ENCODE measurements at regions not wholly inside any gene's neighbourhood (a gene's known extent, or its start where the extent isn't known, plus 50 kb on each side); places are given as distances from the start of the nearest gene placed in this dataset.

- Histone ChIP-seq H3K4me1 (no peaks in the 10 kb centered on the region), H3K27me3 (no peaks in the 10 kb centered on the region), H3K36me3 (no peaks in the 10 kb centered on the region), H3K27ac (no peak overlapping the region), H3K4me3 (no peak overlapping the region), H3K9me3 (no peaks in the 10 kb centered on the region)
- DNase-seq: no peak
- in situ Hi-C loops (cut with MboI; ENCODE audit: low pct_ligation_motif_present in 1 of 4, low pct_unique_long_range_greater_than_20kb in 1 of 4, low sequenced_read_pairs in 3 of 4) (no loop called here), intact Hi-C loops (cut with DNase I; ENCODE audit: low total_unique reads) (no loop called here)
- TF ChIP-seq, protein P1, sequence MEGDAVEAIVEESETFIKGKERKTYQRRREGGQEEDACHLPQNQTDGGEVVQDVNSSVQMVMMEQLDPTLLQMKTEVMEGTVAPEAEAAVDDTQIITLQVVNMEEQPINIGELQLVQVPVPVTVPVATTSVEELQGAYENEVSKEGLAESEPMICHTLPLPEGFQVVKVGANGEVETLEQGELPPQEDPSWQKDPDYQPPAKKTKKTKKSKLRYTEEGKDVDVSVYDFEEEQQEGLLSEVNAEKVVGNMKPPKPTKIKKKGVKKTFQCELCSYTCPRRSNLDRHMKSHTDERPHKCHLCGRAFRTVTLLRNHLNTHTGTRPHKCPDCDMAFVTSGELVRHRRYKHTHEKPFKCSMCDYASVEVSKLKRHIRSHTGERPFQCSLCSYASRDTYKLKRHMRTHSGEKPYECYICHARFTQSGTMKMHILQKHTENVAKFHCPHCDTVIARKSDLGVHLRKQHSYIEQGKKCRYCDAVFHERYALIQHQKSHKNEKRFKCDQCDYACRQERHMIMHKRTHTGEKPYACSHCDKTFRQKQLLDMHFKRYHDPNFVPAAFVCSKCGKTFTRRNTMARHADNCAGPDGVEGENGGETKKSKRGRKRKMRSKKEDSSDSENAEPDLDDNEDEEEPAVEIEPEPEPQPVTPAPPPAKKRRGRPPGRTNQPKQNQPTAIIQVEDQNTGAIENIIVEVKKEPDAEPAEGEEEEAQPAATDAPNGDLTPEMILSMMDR (IDR thresholded peaks at IDR 0.05): no peak
- no peak for TF ChIP-seq POLR2A (IDR thresholded peaks at IDR 0.05)
- TF ChIP-seq EP300 (IDR thresholded peaks at IDR 0.05; ENCODE audit: low read depth): no peak
- no peak for TF ChIP-seq POLR2AphosphoS5 (IDR thresholded peaks at IDR 0.05)
These were observed 90.4 kb upstream of the SV2C start for GRCh38 chr5:75992753-75993152.

- Histone ChIP-seq H3K27ac (no peak overlapping the region), H3K4me1 (no peaks in the 10 kb centered on the region), H3K9me3 (no peaks in the 10 kb centered on the region), H3K36me3 (no peaks in the 10 kb centered on the region), H3K4me3 (no peak overlapping the region), H3K27me3 (no peaks in the 10 kb centered on the region)
- in situ Hi-C loops (cut with MboI; ENCODE audit: low pct_ligation_motif_present in 1 of 4, low pct_unique_long_range_greater_than_20kb in 1 of 4, low sequenced_read_pairs in 3 of 4) (no loop called here), intact Hi-C loops (cut with DNase I; ENCODE audit: low total_unique reads) (no loop called here)
- no peak for TF ChIP-seq EP300 (IDR thresholded peaks at IDR 0.05; ENCODE audit: low read depth)
- TF ChIP-seq POLR2AphosphoS5 (IDR thresholded peaks at IDR 0.05): no peak
- no peak for TF ChIP-seq POLR2A (IDR thresholded peaks at IDR 0.05)
- TF ChIP-seq, protein P1 (IDR thresholded peaks at IDR 0.05): no peak
- 72% methylated on average over 3 of the region's 3 CpGs for WGBS, 2 donors (ENCODE audit: low coverage in 1 of 2)
- DNase-seq: no peak
These were observed 98.1 kb upstream of the SV2C start for GRCh38 chr5:75985077-75985476.

- Histone ChIP-seq H3K36me3 (no peaks in the 10 kb centered on the region), H3K4me1 (no peaks in the 10 kb centered on the region), H3K4me3 (no peak overlapping the region), H3K27ac (no peak overlapping the region), H3K9me3 (no peaks in the 10 kb centered on the region), H3K27me3 (no peaks in the 10 kb centered on the region)
- no peak for DNase-seq
- intact Hi-C loops (cut with DNase I; ENCODE audit: low total_unique reads) (no loop called here), in situ Hi-C loops (cut with MboI; ENCODE audit: low pct_ligation_motif_present in 1 of 4, low pct_unique_long_range_greater_than_20kb in 1 of 4, low sequenced_read_pairs in 3 of 4) (no loop called here)
- TF ChIP-seq POLR2A (IDR thresholded peaks at IDR 0.05) (no peak), EP300 (IDR thresholded peaks at IDR 0.05; ENCODE audit: low read depth) (no peak), POLR2AphosphoS5 (IDR thresholded peaks at IDR 0.05) (no peak)
- TF ChIP-seq, protein P1 (IDR thresholded peaks at IDR 0.05): no peak
- 79 to 92% methylated on average over 5 of the region's 5 CpGs for WGBS, 2 donors (ENCODE audit: low coverage in 1 of 2)
These were observed 107.7 kb upstream of the SV2C start for GRCh38 chr5:75975496-75975895.

GRCh38 chr5:75965292-75965691, 117.9 kb upstream of the SV2C start:
- no peak for DNase-seq
- in situ Hi-C loops (cut with MboI; ENCODE audit: low pct_ligation_motif_present in 1 of 4, low pct_unique_long_range_greater_than_20kb in 1 of 4, low sequenced_read_pairs in 3 of 4): no loop called here
- TF ChIP-seq EP300 (IDR thresholded peaks at IDR 0.05; ENCODE audit: low read depth) (no peak), POLR2A (IDR thresholded peaks at IDR 0.05) (no peak), POLR2AphosphoS5 (IDR thresholded peaks at IDR 0.05) (no peak)
- TF ChIP-seq, protein P1 (IDR thresholded peaks at IDR 0.05): no peak
- Histone ChIP-seq H3K27ac (no peak overlapping the region), H3K27me3 (no peaks in the 10 kb centered on the region), H3K4me3 (no peak overlapping the region), H3K4me1 (no peaks in the 10 kb centered on the region), H3K36me3 (no peaks in the 10 kb centered on the region), H3K9me3 (no peaks in the 10 kb centered on the region)
- intact Hi-C loops (cut with DNase I; ENCODE audit: low total_unique reads): no loop called here
- 85% methylated on average over 1 of the region's 1 CpG; no CpG with 5 or more reads in 1 of the 2 donors for WGBS, 2 donors (ENCODE audit: low coverage in 1 of 2)
